SK-N-SH (cell line): ENCODE measurements at regions not wholly inside any gene's neighbourhood (a gene's known extent, or its start where the extent isn't known, plus 50 kb on each side); places are given as distances from the start of the nearest gene placed in this dataset.

ENCODE experiments used
- CTCF ChIA-PET: fragments of 300-600, 350-600 bp; formaldehyde crosslinking; extraction: SDS; loops from one replicate; lab custom pipeline; 2021; lab: Yijun Ruan, JAX
- POLR2A ChIA-PET: fragments of 350-600 bp; sonication (Branson Sonifier 250); formaldehyde crosslinking; extraction: SDS; loops from one replicate; lab custom pipeline; 2020; ENCODE audit warnings: antibody characterized with exemption, inconsistent platforms; lab: Yijun Ruan, JAX
- DNase-seq: peaks from one replicate; pipeline ENCODE4 v3.0.0; 2012
- H2AFZ ChIP-seq: fragments of 200-600 bp; sonication (generic); 2 replicates; pipeline ENCODE4 v1.8.1; 2016; ENCODE audit warnings: antibody characterized with exemption, mild to moderate bottlenecking, low read depth
- H3F3A ChIP-seq: fragments of 200-600 bp; sonication (generic); replicated peaks from 2 replicates; pipeline ENCODE3; 2016; ENCODE audit warnings: antibody characterized with exemption, mild to moderate bottlenecking; ENCODE audit not compliant: insufficient read depth
- H3K27ac ChIP-seq, 2 experiments: fragments of 200-500 bp in 1 of 2; fragments of 200-600 bp in 1 of 2; sonication (Bioruptor generic) in 1 of 2; sonication (generic), shearing (Covaris generic) in 1 of 2; 2 replicates each; pipeline versions ENCODE4 v1.5.1 to v1.6.1; 2014 to 2016; ENCODE audit warnings: low read depth in 2 of 2, inconsistent platforms in 1 of 2, low read length in 1 of 2, mild to moderate bottlenecking in 1 of 2, mixed read lengths in 1 of 2
- H3K27me3 ChIP-seq: fragments of 200-600 bp; sonication (generic), shearing (Covaris generic); 2 replicates; pipeline ENCODE4 v1.6.1; 2016; ENCODE audit warnings: mixed run types; ENCODE audit not compliant: insufficient read depth
- H3K36me3 ChIP-seq, 2 experiments: fragments of 200-500 bp in 1 of 2; fragments of 200-600 bp in 1 of 2; sonication (Bioruptor generic) in 1 of 2; sonication (generic) in 1 of 2; replicated peaks in 1 of 2; 2 replicates each; pipeline versions ENCODE3 to v1.5.1; 2014 to 2016; ENCODE audit warnings: low read length in 1 of 2, mild to moderate bottlenecking in 1 of 2; ENCODE audit not compliant: insufficient read depth in 2 of 2, control insufficient read depth in 1 of 2
- H3K4me1 ChIP-seq, 2 experiments: fragments of 200-500 bp in 1 of 2; fragments of 200-600 bp in 1 of 2; sonication (Bioruptor generic) in 1 of 2; sonication (generic), shearing (Covaris generic) in 1 of 2; 2 replicates each; pipeline versions ENCODE4 v1.5.1 to v1.6.1; 2014 to 2016; ENCODE audit warnings: low read depth in 1 of 2, low read length in 1 of 2, mixed run types in 1 of 2; ENCODE audit not compliant: insufficient read depth in 2 of 2, control insufficient read depth in 1 of 2
- H3K4me2 ChIP-seq: fragments of 200-600 bp; sonication (generic), shearing (Covaris generic); 2 replicates; pipeline ENCODE4 v1.6.1; 2017; ENCODE audit warnings: mixed run types
- H3K4me3 ChIP-seq, 2 experiments: fragments of 200-500 bp in 1 of 2; fragments of 200-600 bp in 1 of 2; sonication (Bioruptor generic) in 1 of 2; sonication (generic), shearing (Covaris generic) in 1 of 2; 2 replicates each; pipeline versions ENCODE4 v1.5.1 to v1.8.1; 2014 to 2016; ENCODE audit warnings: low read depth in 2 of 2, inconsistent platforms in 1 of 2, low read length in 1 of 2, mild to moderate bottlenecking in 1 of 2, mixed read lengths in 1 of 2, moderate library complexity in 1 of 2
- H3K79me2 ChIP-seq: fragments of 200-600 bp; sonication (generic); 2 replicates; pipeline ENCODE4 v1.8.1; 2017; ENCODE audit warnings: mild to moderate bottlenecking; ENCODE audit not compliant: insufficient read depth
- H3K9ac ChIP-seq: fragments of 200-600 bp; sonication (generic); 2 replicates; pipeline ENCODE4 v1.6.1; 2017; ENCODE audit warnings: mixed run types
- H3K9me2 ChIP-seq: fragments of 200-600 bp; sonication (generic); 2 replicates; pipeline ENCODE4 v1.6.1; 2017; ENCODE audit warnings: mixed run types
- H3K9me3 ChIP-seq: fragments of 200-600 bp; sonication (generic); 2 replicates; pipeline ENCODE4 v1.6.1; 2017; ENCODE audit warnings: mixed run types, mild to moderate bottlenecking, moderate library complexity
- H4K20me1 ChIP-seq: fragments of 200-600 bp; sonication (generic); 2 replicates; pipeline ENCODE4 v1.6.1; 2017; ENCODE audit warnings: mild to moderate bottlenecking, mixed run types; ENCODE audit not compliant: insufficient read depth
- ELF1 ChIP-seq: IDR thresholded peaks from 2 replicates; pipeline ENCODE4 v1.4.0; 2012
- EP300 ChIP-seq, 2 experiments: IDR thresholded peaks; 2 replicates each; pipeline versions ENCODE4 v1.4.0 to v1.6.1; 2012; ENCODE audit warnings: borderline replicate concordance in 1 of 2, low read depth in 1 of 2, low read length in 1 of 2
- FOXJ3 ChIP-seq: sonication (generic); formaldehyde crosslinking; IDR thresholded peaks from 2 replicates; pipeline ENCODE4 v1.5.1; 2020; ENCODE audit warnings: mild to moderate bottlenecking, missing genetic modification reagents
- FOXM1 ChIP-seq: IDR thresholded peaks from 2 replicates; pipeline ENCODE4 v1.4.0; 2012; ENCODE audit warnings: low read depth, mild to moderate bottlenecking
- GABPA ChIP-seq: IDR thresholded peaks from 2 replicates; pipeline ENCODE4 v1.4.0; 2012; ENCODE audit warnings: low read depth, mild to moderate bottlenecking
- GATA2 ChIP-seq: sonication (generic); formaldehyde crosslinking; IDR thresholded peaks from 2 replicates; pipeline ENCODE4 v1.5.0; 2020; ENCODE audit warnings: mild to moderate bottlenecking, missing genetic modification reagents
- IRF3 ChIP-seq: fragments of 150-350 bp; IDR thresholded peaks from 2 replicates; pipeline ENCODE4 v1.6.1; 2016; ENCODE audit warnings: mild to moderate bottlenecking, low read depth, low read length
- JUND ChIP-seq: IDR thresholded peaks from 2 replicates; pipeline ENCODE4 v1.4.0; 2012
- MAX ChIP-seq: IDR thresholded peaks from 2 replicates; pipeline ENCODE4 v1.4.0; 2012; ENCODE audit warnings: low read depth
- MEF2A ChIP-seq: IDR thresholded peaks from 2 replicates; pipeline ENCODE4 v1.4.0; 2012; ENCODE audit warnings: low read depth, borderline replicate concordance
- MXI1 ChIP-seq: IDR thresholded peaks from 2 replicates; pipeline ENCODE4 v1.6.1; 2012; ENCODE audit warnings: mild to moderate bottlenecking, low read depth, low read length, improper control_type of control experiment
- NFIC ChIP-seq: IDR thresholded peaks from 2 replicates; pipeline ENCODE4 v1.4.0; 2012; ENCODE audit warnings: borderline replicate concordance
- PBX3 ChIP-seq: IDR thresholded peaks from 2 replicates; pipeline ENCODE4; 2012
- RAD21 ChIP-seq: IDR thresholded peaks from 2 replicates; pipeline ENCODE4 v1.6.1; 2012; ENCODE audit warnings: mild to moderate bottlenecking, low read length
- RCOR1 ChIP-seq: fragments of 150-350 bp; IDR thresholded peaks from 2 replicates; pipeline ENCODE4 v1.6.1; 2017; ENCODE audit warnings: antibody characterized with exemption, low read length
- RFX5 ChIP-seq: IDR thresholded peaks from 2 replicates; pipeline ENCODE4 v1.6.1; 2012; ENCODE audit warnings: mild to moderate bottlenecking, improper control_type of control experiment, low read length
- RXRA ChIP-seq: IDR thresholded peaks from 2 replicates; pipeline ENCODE4 v1.4.0; 2012; ENCODE audit warnings: low read depth, mild to moderate bottlenecking, borderline replicate concordance
- SMC3 ChIP-seq: IDR thresholded peaks from 2 replicates; pipeline ENCODE4 v1.6.1; 2012; ENCODE audit warnings: low read depth, low read length, improper control_type of control experiment
- TAF1 ChIP-seq: IDR thresholded peaks from 2 replicates; pipeline ENCODE4 v1.6.1; 2012; ENCODE audit warnings: low read depth, mild to moderate bottlenecking, low read length, moderate library complexity, borderline replicate concordance
- YY1 ChIP-seq: IDR thresholded peaks from 2 replicates; pipeline ENCODE4 v1.4.0; 2012; ENCODE audit warnings: low read depth, mild to moderate bottlenecking
- WGBS: methylation state at CpG from one replicate; pipeline ENCODE4 v1.1.6; 2017; ENCODE audit warnings: low lambda C conversion rate; 5-methylcytosine and 5-hydroxymethylcytosine counted together

GRCh38 chr3:40969341-40969740 is 230.0 kb upstream of the CTNNB1 start:
- no peak overlapping the region for H3K4me3 ChIP-seq
- H2AFZ ChIP-seq: no peak overlapping the region
- 52% methylated on average over 3 of the region's 3 CpGs for WGBS
- H3K4me1 ChIP-seq: peaks cover 0 to 10% of the 10 kb centered on the region in 2 experiments; a peak in 1 of 4 replicates
- H3K4me2 ChIP-seq: no peak overlapping the region
- TF ChIP-seq ELF1 (no peak), FOXJ3 (CRISPR knock-in tag) (no peak), NFIC (no peak), PBX3 (no peak), MXI1 (no peak), RCOR1 (no peak), RXRA (no peak), RAD21 (no peak), MAX (no peak), FOXM1 (no peak), EP300 (IDR thresholded peaks at IDR 0.05; ENCODE audit: borderline replicate concordance in 1 of 2, low read depth in 1 of 2, low read length in 1 of 2) (no peak), GABPA (no peak), JUND (no peak), IRF3 (no peak), YY1 (no peak), SMC3 (no peak), MEF2A (no peak), TAF1 (no peak), RFX5 (no peak), GATA2 (CRISPR knock-in tag) (no peak)
- no peaks in the 10 kb centered on the region for H3K9me2 ChIP-seq
- POLR2A ChIA-PET: no interaction called here
- no peaks in the 10 kb centered on the region for H3K79me2 ChIP-seq
- no peaks in the 10 kb centered on the region for H3K9me3 ChIP-seq
- H3K9ac ChIP-seq: no peak overlapping the region
- CTCF ChIA-PET: no interaction called here
- no peak for DNase-seq
- H3K27me3 ChIP-seq: no peaks in the 10 kb centered on the region
- no peaks in the 10 kb centered on the region for H3F3A ChIP-seq
- H3K36me3 ChIP-seq: no peaks in the 10 kb centered on the region
- no peak overlapping the region for H3K27ac ChIP-seq
- H4K20me1 ChIP-seq: no peaks in the 10 kb centered on the region
